ENCODE measurements at regions not wholly inside any gene's neighbourhood (a gene's known extent, or its start where the extent isn't known, plus 50 kb on each side); places are given as distances from the start of the nearest gene placed in this dataset.

DNA sequence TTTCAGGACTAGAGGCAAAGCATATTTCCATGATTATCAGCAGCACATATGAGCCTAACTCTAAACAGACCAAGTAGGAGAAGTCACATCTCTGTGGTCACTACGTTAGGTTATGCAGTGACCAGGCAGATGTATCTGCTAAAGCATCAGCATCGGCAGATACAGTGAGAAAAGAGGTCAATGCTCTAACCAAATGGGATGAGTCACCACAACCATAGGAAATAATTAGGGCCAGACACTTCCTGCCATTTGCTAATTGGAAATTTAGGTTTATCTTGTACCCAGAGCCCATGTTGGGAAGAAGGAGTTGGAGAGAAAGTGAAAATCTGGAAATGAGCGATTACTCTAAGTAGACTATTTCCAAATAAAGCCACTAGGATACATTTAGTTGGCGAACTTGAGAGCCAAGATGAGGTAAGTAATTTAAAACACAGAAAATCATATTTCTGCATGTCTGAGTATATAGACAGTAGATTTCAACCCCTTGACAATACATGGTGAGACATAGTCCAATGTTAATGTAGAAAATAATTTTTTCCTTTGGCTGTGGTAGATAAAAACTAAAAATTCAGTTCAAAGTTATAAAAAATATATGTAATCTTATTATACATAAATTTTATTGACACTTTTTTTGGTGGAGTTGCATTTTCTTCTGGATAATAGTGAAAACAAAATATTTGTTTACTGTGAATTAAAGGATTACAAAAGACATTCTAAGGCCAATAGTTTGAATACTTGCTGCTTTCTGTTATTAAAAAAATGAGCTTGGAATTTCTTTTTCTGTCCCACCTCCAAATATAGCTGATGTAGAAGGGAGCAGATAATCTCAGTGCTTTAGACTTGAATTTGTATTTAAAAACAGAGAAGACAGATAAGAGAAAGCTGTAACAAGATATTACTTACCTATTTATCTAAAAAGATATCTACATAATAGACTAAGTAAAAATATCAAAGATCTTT, 104.4 kb upstream of the CSNK1A1L start:
- no peak for TF ChIP-seq EP300 (IDR thresholded peaks at IDR 0.05; ENCODE audit: low read depth)
- TF ChIP-seq CTCF (IDR thresholded peaks at IDR 0.05), result no peak
- TF ChIP-seq POLR2AphosphoS5 (IDR thresholded peaks at IDR 0.05), result no peak
- TF ChIP-seq POLR2A (IDR thresholded peaks at IDR 0.05), result no peak
- no peaks in the 10 kb centered on the region for H3K4me1 ChIP-seq
- no peaks in the 10 kb centered on the region for H3K27me3 ChIP-seq
- no peaks in the 10 kb centered on the region for H3K9me3 ChIP-seq
- DNase-seq, result no peak
- H3K4me3 ChIP-seq, result no peak overlapping the region
- intact Hi-C loops (cut with DNase I; ENCODE audit: low total_unique reads), result no loop called here
- no peak overlapping the region for H3K27ac ChIP-seq
- in situ Hi-C loops (cut with MboI; ENCODE audit: low pct_ligation_motif_present in 1 of 4, low pct_unique_long_range_greater_than_20kb in 1 of 4, low sequenced_read_pairs in 3 of 4), result no loop called here
- 68 to 83% methylated on average over 2 to 4 of the region's 4 CpGs for WGBS, 2 donors (ENCODE audit: low coverage in 1 of 2)
- no peaks in the 10 kb centered on the region for H3K36me3 ChIP-seq

GRCh38 chr13:37207691-37208451, 102.4 kb upstream of the CSNK1A1L start:
- H3K9me3 ChIP-seq, result no peaks in the 10 kb centered on the region
- no peak for DNase-seq
- H3K27ac ChIP-seq, result no peak overlapping the region
- WGBS, 2 donors (ENCODE audit: low coverage in 1 of 2), result 62 to 64% methylated on average over 4 of the region's 4 CpGs
- intact Hi-C loops (cut with DNase I; ENCODE audit: low total_unique reads), result no loop called here
- H3K4me1 ChIP-seq, result no peaks in the 10 kb centered on the region
- in situ Hi-C loops (cut with MboI; ENCODE audit: low pct_ligation_motif_present in 1 of 4, low pct_unique_long_range_greater_than_20kb in 1 of 4, low sequenced_read_pairs in 3 of 4), result no loop called here
- no peaks in the 10 kb centered on the region for H3K36me3 ChIP-seq
- TF ChIP-seq POLR2AphosphoS5 (IDR thresholded peaks at IDR 0.05), result no peak
- no peak for TF ChIP-seq POLR2A (IDR thresholded peaks at IDR 0.05)
- TF ChIP-seq EP300 (IDR thresholded peaks at IDR 0.05; ENCODE audit: low read depth), result no peak
- no peak for TF ChIP-seq CTCF (IDR thresholded peaks at IDR 0.05)
- no peak overlapping the region for H3K4me3 ChIP-seq
- no peaks in the 10 kb centered on the region for H3K27me3 ChIP-seq

GRCh38 chr13:37202264-37202663, 96.8 kb upstream of the CSNK1A1L start:
- in situ Hi-C loops (cut with MboI; ENCODE audit: low pct_ligation_motif_present in 1 of 4, low pct_unique_long_range_greater_than_20kb in 1 of 4, low sequenced_read_pairs in 3 of 4), result no loop called here
- 56 to 65% methylated on average over 2 of the region's 2 CpGs for WGBS, 2 donors (ENCODE audit: low coverage in 1 of 2)
- intact Hi-C loops (cut with DNase I; ENCODE audit: low total_unique reads), result no loop called here
- H3K27ac ChIP-seq, result no peak overlapping the region
- DNase-seq, result no peak
- H3K4me1 ChIP-seq, result no peaks in the 10 kb centered on the region
- H3K9me3 ChIP-seq, result no peaks in the 10 kb centered on the region
- no peak overlapping the region for H3K4me3 ChIP-seq
- no peaks in the 10 kb centered on the region for H3K36me3 ChIP-seq
- TF ChIP-seq EP300 (IDR thresholded peaks at IDR 0.05; ENCODE audit: low read depth) (no peak), POLR2AphosphoS5 (IDR thresholded peaks at IDR 0.05) (no peak), CTCF (IDR thresholded peaks at IDR 0.05) (no peak), POLR2A (IDR thresholded peaks at IDR 0.05) (no peak)
- H3K27me3 ChIP-seq, result no peaks in the 10 kb centered on the region

DNA sequence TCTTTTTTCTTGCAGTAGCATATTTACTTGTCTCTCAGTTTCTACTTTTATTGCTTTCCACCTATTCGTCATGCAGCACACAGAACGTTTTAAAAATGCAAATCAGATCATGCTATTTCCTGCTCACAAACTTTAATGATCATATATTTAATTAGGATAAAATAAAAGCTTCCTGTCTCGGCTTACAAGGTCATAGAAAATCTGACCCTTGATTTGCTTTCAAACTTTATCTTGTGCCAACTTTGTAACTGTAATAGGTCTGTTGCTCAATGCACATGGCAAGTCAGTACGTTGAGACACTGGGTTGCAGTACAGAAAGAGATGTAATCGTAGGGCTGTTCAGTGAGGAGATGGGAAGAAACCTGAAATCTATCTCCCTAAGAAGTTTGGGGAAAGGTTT, 95.6 kb upstream of the CSNK1A1L start:
- Histone ChIP-seq H3K4me3 (no peak overlapping the region), H3K9me3 (no peaks in the 10 kb centered on the region), H3K4me1 (no peaks in the 10 kb centered on the region), H3K36me3 (no peaks in the 10 kb centered on the region), H3K27me3 (no peaks in the 10 kb centered on the region), H3K27ac (no peak overlapping the region)
- intact Hi-C loops (cut with DNase I; ENCODE audit: low total_unique reads), result no loop called here
- TF ChIP-seq CTCF (IDR thresholded peaks at IDR 0.05) (no peak), EP300 (IDR thresholded peaks at IDR 0.05; ENCODE audit: low read depth) (no peak), POLR2AphosphoS5 (IDR thresholded peaks at IDR 0.05) (no peak), POLR2A (IDR thresholded peaks at IDR 0.05) (no peak)
- DNase-seq, result no peak
- in situ Hi-C loops (cut with MboI; ENCODE audit: low pct_ligation_motif_present in 1 of 4, low pct_unique_long_range_greater_than_20kb in 1 of 4, low sequenced_read_pairs in 3 of 4), result no loop called here
- WGBS, 2 donors (ENCODE audit: low coverage in 1 of 2), result 54 to 55% methylated on average over 5 of the region's 5 CpGs
